Loucy (cell line): ENCODE measurements at regions not wholly inside any gene's neighbourhood (a gene's known extent, or its start where the extent isn't known, plus 50 kb on each side); places are given as distances from the start of the nearest gene placed in this dataset.

Experiments
- H2AFZ ChIP-seq: fragments of 200-600 bp; sonication (generic); 2 replicates; pipeline ENCODE4 v1.6.0; 2016; ENCODE audit warnings: antibody characterized with exemption, mild to moderate bottlenecking, low read length, moderate library complexity
- H3F3A ChIP-seq: fragments of 200-600 bp; 2 replicates; pipeline ENCODE4 v1.6.0; 2016; ENCODE audit warnings: antibody characterized with exemption, low read depth, mild to moderate bottlenecking
- H3K27me3 ChIP-seq: fragments of 200-600 bp; sonication (generic); 2 replicates; pipeline ENCODE4 v1.6.1; 2014; ENCODE audit warnings: low read length, mild to moderate bottlenecking; ENCODE audit not compliant: insufficient read depth, poor library complexity, severe bottlenecking
- H3K36me3 ChIP-seq: fragments of 200-600 bp; sonication (generic); 2 replicates; pipeline ENCODE4 v1.6.1; 2016; ENCODE audit warnings: low read length; ENCODE audit not compliant: insufficient read depth
- H3K4me1 ChIP-seq: fragments of 200-600 bp; sonication (generic); 2 replicates; pipeline ENCODE4 v1.5.1; 2014; ENCODE audit warnings: low read length, mild to moderate bottlenecking; ENCODE audit not compliant: insufficient read depth, poor library complexity, severe bottlenecking
- H3K4me2 ChIP-seq: fragments of 200-600 bp; sonication (generic); 2 replicates; pipeline ENCODE4 v1.6.0; 2014; ENCODE audit warnings: antibody characterized with exemption, low read length, low read depth, mild to moderate bottlenecking; ENCODE audit not compliant: poor library complexity, severe bottlenecking
- H3K4me3 ChIP-seq: fragments of 200-600 bp; sonication (generic); 2 replicates; pipeline ENCODE4 v1.5.1; 2014; ENCODE audit warnings: low read length, mild to moderate bottlenecking, mixed read lengths; ENCODE audit not compliant: poor library complexity, severe bottlenecking
- H3K79me2 ChIP-seq: fragments of 200-600 bp; sonication (generic); 2 replicates; pipeline ENCODE4 v1.6.1; 2014; ENCODE audit warnings: low read length; ENCODE audit not compliant: insufficient read depth
- H3K9ac ChIP-seq: fragments of 200-600 bp; sonication (generic); 2 replicates; pipeline ENCODE4 v1.6.0; 2014; ENCODE audit warnings: mild to moderate bottlenecking, low read depth, low read length, moderate library complexity; ENCODE audit not compliant: poor library complexity, severe bottlenecking
- H3K9me2 ChIP-seq: fragments of 200-600 bp; sonication (generic); replicated peaks from 2 replicates; pipeline ENCODE4 v1.6.1; 2016; ENCODE audit warnings: low read depth, low read length, mixed read lengths
- H3K9me3 ChIP-seq: fragments of 200-600 bp; sonication (generic); 2 replicates; pipeline ENCODE4 v1.6.1; 2014; ENCODE audit warnings: mild to moderate bottlenecking, antibody characterized with exemption, low read length, low read depth; ENCODE audit not compliant: insufficient read depth
- H4K20me1 ChIP-seq: fragments of 200-600 bp; sonication (generic); 2 replicates; pipeline ENCODE4 v1.6.0; 2014; ENCODE audit warnings: antibody characterized with exemption, low read length, mild to moderate bottlenecking; ENCODE audit not compliant: insufficient read depth, poor library complexity, severe bottlenecking
- CTCF ChIP-seq: fragments of 200-600 bp; sonication (generic); conservative IDR thresholded peaks from 2 replicates; pipeline ENCODE4 v1.5.1; 2014; ENCODE audit warnings: mild to moderate bottlenecking, antibody characterized with exemption, low read length
- EZH2phosphoT487 ChIP-seq: fragments of 200-600 bp; IDR thresholded peaks from 2 replicates; pipeline ENCODE4 v1.6.1; 2018; ENCODE audit warnings: antibody characterized with exemption, mild to moderate bottlenecking, moderate library complexity, borderline replicate concordance

DNA sequence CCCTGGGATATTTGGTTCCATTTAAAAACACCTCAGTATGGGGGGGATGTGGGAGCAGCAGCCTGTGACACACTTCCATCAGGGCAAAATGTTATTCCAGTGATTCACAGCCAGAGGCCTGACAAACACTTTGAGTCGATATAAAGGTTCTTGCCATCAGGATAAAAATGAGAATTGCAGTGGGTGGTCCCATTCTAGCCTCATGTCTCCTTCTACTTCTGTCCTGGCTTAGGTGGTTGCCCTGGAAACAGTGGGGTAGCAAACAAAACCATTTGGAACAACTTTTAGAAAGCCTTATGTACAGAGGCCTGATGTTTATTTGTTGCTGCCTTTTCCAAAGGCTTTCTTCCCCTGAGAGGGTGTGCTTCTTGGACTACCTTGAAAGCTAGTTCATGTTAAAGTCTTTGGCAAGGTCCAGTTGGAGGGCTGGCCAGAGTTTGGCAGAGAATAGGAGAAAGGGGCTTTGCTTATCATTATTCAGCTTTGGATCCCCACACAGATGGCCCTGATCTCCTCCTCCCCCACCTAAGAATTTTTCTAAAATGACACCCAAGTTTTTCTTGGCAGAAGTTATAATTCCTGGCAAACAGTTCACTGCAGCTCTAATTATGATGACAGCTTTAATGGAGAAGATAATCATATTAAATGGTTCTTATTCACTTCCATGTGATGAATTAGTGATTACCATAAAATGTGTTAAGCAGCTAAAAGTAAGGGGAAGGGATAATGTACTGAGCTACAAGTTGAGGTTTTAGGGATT is 84.2 kb upstream of the ZNF280D start:
- no peak overlapping the region for H3K9ac ChIP-seq
- H3K4me3 ChIP-seq = no peak overlapping the region
- H3K9me2 ChIP-seq = no peaks in the 10 kb centered on the region
- H3K4me2 ChIP-seq = no peak overlapping the region
- peaks cover 37% of the 10 kb centered on the region for H3K4me1 ChIP-seq
- no peaks in the 10 kb centered on the region for H3K27me3 ChIP-seq
- peaks cover 7% of the 10 kb centered on the region; the same call in 1 of the 2 replicates for H3F3A ChIP-seq
- TF ChIP-seq EZH2phosphoT487 = no peak
- TF ChIP-seq CTCF = no peak
- H4K20me1 ChIP-seq = no peaks in the 10 kb centered on the region
- H3K79me2 ChIP-seq = no peaks in the 10 kb centered on the region
- no peaks in the 10 kb centered on the region for H3K9me3 ChIP-seq
- no peaks in the 10 kb centered on the region for H3K36me3 ChIP-seq
- H2AFZ ChIP-seq = no peak overlapping the region

DNA sequence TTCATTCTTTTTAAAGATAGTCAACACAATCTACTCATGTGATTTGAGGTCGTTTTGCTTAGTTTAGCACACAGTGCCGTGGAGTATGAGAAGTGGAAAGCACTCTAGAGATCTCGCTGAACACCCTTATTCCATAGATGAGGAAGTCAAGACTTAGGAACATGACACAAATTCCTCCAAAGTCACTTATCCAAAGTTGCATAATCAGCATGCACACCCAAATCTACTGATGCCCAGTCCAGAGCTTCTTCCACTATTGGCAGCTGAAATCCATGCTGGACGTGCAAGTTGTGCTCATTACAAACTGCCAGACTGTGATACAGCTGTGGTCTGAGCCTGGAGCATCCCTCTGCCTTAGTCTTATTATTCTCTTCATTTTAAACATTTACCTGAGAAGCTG is 83.5 kb upstream of the ZNF280D start:
- no peak overlapping the region for H3K4me2 ChIP-seq
- no peaks in the 10 kb centered on the region for H3K27me3 ChIP-seq
- no peak overlapping the region for H2AFZ ChIP-seq
- no peak overlapping the region for H3K4me3 ChIP-seq
- TF ChIP-seq CTCF (no peak), EZH2phosphoT487 (no peak)
- no peaks in the 10 kb centered on the region for H3K79me2 ChIP-seq
- no peak overlapping the region for H3K9ac ChIP-seq
- H3K9me2 ChIP-seq = no peaks in the 10 kb centered on the region
- H4K20me1 ChIP-seq = no peaks in the 10 kb centered on the region
- peaks cover 33% of the 10 kb centered on the region for H3K4me1 ChIP-seq
- H3F3A ChIP-seq = peaks cover 7% of the 10 kb centered on the region; the same call in 1 of the 2 replicates
- H3K36me3 ChIP-seq = no peaks in the 10 kb centered on the region
- no peaks in the 10 kb centered on the region for H3K9me3 ChIP-seq

- no peaks in the 10 kb centered on the region for H3K9me2 ChIP-seq
- H3K9ac ChIP-seq = no peak overlapping the region
- peaks cover under 1% of the 10 kb centered on the region; the same call in 1 of the 2 replicates for H3K9me3 ChIP-seq
- H4K20me1 ChIP-seq = no peaks in the 10 kb centered on the region
- no peaks in the 10 kb centered on the region for H3K79me2 ChIP-seq
- peaks cover 7% of the 10 kb centered on the region; the same call in 1 of the 2 replicates for H3F3A ChIP-seq
- peak overlapping the region; percentile 4 for H3K4me3 ChIP-seq
- peaks cover 32% of the 10 kb centered on the region for H3K4me1 ChIP-seq
- no peaks in the 10 kb centered on the region for H3K27me3 ChIP-seq
- H3K4me2 ChIP-seq = peak overlapping the region; percentile 52
- no peak overlapping the region for H2AFZ ChIP-seq
- H3K36me3 ChIP-seq = no peaks in the 10 kb centered on the region
- TF ChIP-seq EZH2phosphoT487 (peak; percentile 97), CTCF (no peak)
Observed at GRCh38 chr15:56815247-56815646, 81.9 kb upstream of the ZNF280D start.
